Endothelial cell of umbilical vein (primary cell): ENCODE measurements at regions not wholly inside any gene's neighbourhood (a gene's known extent, or its start where the extent isn't known, plus 50 kb on each side); places are given as distances from the start of the nearest gene placed in this dataset.

Experiments used
- BruUV-seq: library from RNA; stranded (reverse); fragments of 400-500 nt; replicated peaks from 2 replicates; lab custom pipeline; 2021; lab: Mats Ljungman, UMichigan
- CTCF ChIA-PET: fragments of 300-600, 350-600 bp; sonication (Branson Sonifier 250); formaldehyde crosslinking; loops from one replicate; lab custom pipeline; 2021; ENCODE audit warnings: antibody characterized with exemption, inconsistent platforms; lab: Charles Lee
- POLR2A ChIA-PET: fragments of 300-600, 350-600 bp; sonication (Branson Sonifier 250); formaldehyde crosslinking; loops from one replicate; lab custom pipeline; 2021; ENCODE audit warnings: antibody characterized with exemption, inconsistent platforms; lab: Charles Lee
- DNase-seq: peaks from one replicate; pipeline ENCODE4 v3.0.0-alpha.2; 2011; ENCODE audit warnings: low read depth, low spot score
- FAIRE-seq: peaks from 2 replicates; lab custom pipeline; 2011; peaks lifted over from hg19 to GRCh38; lab: Jason Lieb, UNC
- H2AFZ ChIP-seq: 2 replicates; pipeline ENCODE4 v1.6.0; 2012; ENCODE audit warnings: low read depth, low read length, control low read depth, inconsistent platforms
- H3K27ac ChIP-seq: 2 replicates; pipeline ENCODE4 v1.5.1; 2011; ENCODE audit warnings: low read depth, mild to moderate bottlenecking, control low read depth, low read length, moderate library complexity; ENCODE audit not compliant: insufficient read depth
- H3K27me3 ChIP-seq, 2 experiments: 2 replicates each; pipeline versions ENCODE4 v1.6.0 to v1.6.1; 2011; ENCODE audit warnings: low read length in 2 of 2, mixed read lengths in 1 of 2; ENCODE audit not compliant: control insufficient read depth in 2 of 2, insufficient read depth in 2 of 2
- H3K36me3 ChIP-seq, 2 experiments: 2 replicates in 1 of 2; 3 replicates in 1 of 2; pipeline ENCODE4 v1.5.1; 2011; ENCODE audit warnings: low read length in 2 of 2, mild to moderate bottlenecking in 1 of 2, moderate library complexity in 1 of 2; ENCODE audit not compliant: control insufficient read depth in 2 of 2, insufficient read depth in 2 of 2; ENCODE audit errors: extremely low read depth in 1 of 2
- H3K4me1 ChIP-seq: 3 replicates; pipeline ENCODE4 v1.5.1; 2011; ENCODE audit warnings: mild to moderate bottlenecking, low read length; ENCODE audit not compliant: control insufficient read depth, insufficient read depth; ENCODE audit errors: extremely low read depth
- H3K4me2 ChIP-seq: 2 replicates; pipeline ENCODE4 v1.6.1; 2011; ENCODE audit warnings: low read length, control low read depth, mixed read lengths; ENCODE audit not compliant: insufficient read depth
- H3K4me3 ChIP-seq, 3 experiments: fragments of 200-600 bp in 1 of 3; sonication (generic), shearing (Covaris generic) in 1 of 3; replicated peaks in 1 of 3; 2 replicates each; pipeline ENCODE4 v1.5.1; 2011 to 2016; ENCODE audit warnings: control low read depth in 3 of 3, low read length in 3 of 3, mild to moderate bottlenecking in 2 of 3, inconsistent platforms in 1 of 3, low read depth in 1 of 3, moderate library complexity in 1 of 3; ENCODE audit not compliant: insufficient read depth in 1 of 3
- H3K79me2 ChIP-seq: 2 replicates; pipeline ENCODE4 v1.6.0; 2012; ENCODE audit warnings: low read length, inconsistent platforms; ENCODE audit not compliant: control insufficient read depth, insufficient read depth
- H3K9ac ChIP-seq: replicated peaks from 2 replicates; pipeline ENCODE3; 2011; ENCODE audit warnings: low read length, control low read depth; ENCODE audit not compliant: insufficient read depth; ENCODE audit errors: extremely low read depth
- H3K9me1 ChIP-seq: replicated peaks from 3 replicates; pipeline ENCODE4 v1.6.0; 2011; ENCODE audit warnings: mild to moderate bottlenecking, low read length; ENCODE audit not compliant: control insufficient read depth, insufficient read depth; ENCODE audit errors: extremely low read depth
- H3K9me3 ChIP-seq: replicated peaks from 2 replicates; pipeline ENCODE4 v1.5.1; 2012; ENCODE audit warnings: low read length, inconsistent platforms; ENCODE audit not compliant: control insufficient read depth, insufficient read depth
- H4K20me1 ChIP-seq: replicated peaks from 2 replicates; pipeline ENCODE3; 2011; ENCODE audit warnings: mild to moderate bottlenecking, low read length; ENCODE audit not compliant: control insufficient read depth, insufficient read depth; ENCODE audit errors: extremely low read depth
- CTCF ChIP-seq, 2 donors: IDR thresholded peaks; 1 replicate in 1 of 2; 2 replicates in 1 of 2; pipeline ENCODE4 v1.5.1; 2011; ENCODE audit warnings: low read length in 2 of 2, mild to moderate bottlenecking in 2 of 2, moderate library complexity in 2 of 2, control low read depth in 1 of 2, inconsistent platforms in 1 of 2, low read depth in 1 of 2; ENCODE audit not compliant: insufficient read depth in 1 of 2; ENCODE audit errors: extremely low read depth in 1 of 2
- EZH2 ChIP-seq: IDR thresholded peaks from 2 replicates; pipeline ENCODE4 v1.6.1; 2012; ENCODE audit warnings: borderline replicate concordance, low read depth, mild to moderate bottlenecking, moderate library complexity, low read length, inconsistent platforms; ENCODE audit not compliant: severe bottlenecking
- FOS ChIP-seq: IDR thresholded peaks from 2 replicates; pipeline ENCODE4 v1.6.1; 2011; ENCODE audit warnings: mild to moderate bottlenecking, low read length, moderate library complexity, borderline replicate concordance; ENCODE audit not compliant: insufficient read depth
- GATA2 ChIP-seq: IDR thresholded peaks from 2 replicates; pipeline ENCODE4 v1.7.0; 2011; ENCODE audit warnings: low read depth, mild to moderate bottlenecking, moderate library complexity, mixed read lengths, low read length; ENCODE audit not compliant: insufficient read length, insufficient read depth
- JUN ChIP-seq: IDR thresholded peaks from 2 replicates; pipeline ENCODE4 v1.6.1; 2011; ENCODE audit warnings: borderline replicate concordance, low read depth; ENCODE audit not compliant: insufficient read length, insufficient read depth
- MAX ChIP-seq: IDR thresholded peaks from 2 replicates; pipeline ENCODE4 v1.6.1; 2011; ENCODE audit not compliant: insufficient read depth, insufficient read length
- MYC ChIP-seq: IDR thresholded peaks from one replicate; pipeline ENCODE4 v1.6.1; 2011; ENCODE audit warnings: mild to moderate bottlenecking, low read depth, low read length
- POLR2A ChIP-seq: IDR thresholded peaks from 2 replicates; pipeline ENCODE4 v1.6.1; 2012; ENCODE audit warnings: low read depth, mild to moderate bottlenecking, control low read depth, low read length
- POLR2AphosphoS5 ChIP-seq: IDR thresholded peaks from 2 replicates; pipeline ENCODE4 v1.6.1; 2012; ENCODE audit warnings: low read depth, mild to moderate bottlenecking, control low read depth, low read length, moderate library complexity; ENCODE audit not compliant: insufficient read depth
- dilution Hi-C: fragments of 300-500 bp; cut with MboI; formaldehyde crosslinking; loops from one replicate; pipeline ENCODE4 v1.15.0; 2019; ENCODE audit warnings: low sequenced_read_pairs; ENCODE audit not compliant: extremely low pct_ligation_motif_present
- intact Hi-C: fragments of 100-400 bp; cut with micrococcal nuclease; formaldehyde crosslinking; loops from one replicate; pipeline ENCODE4 v1.10.0; 2022

GRCh38 chr4:56086561-56086960 lies 137.8 kb downstream of the CEP135 start:
- DNase-seq (no peak), FAIRE-seq (no peak)
- Histone ChIP-seq H3K4me2 (no peak overlapping the region), H3K9ac (no peak overlapping the region), H4K20me1 (no peaks in the 10 kb centered on the region), H3K36me3 (no peaks in the 10 kb centered on the region), H3K9me3 (no peaks in the 10 kb centered on the region), H2AFZ (no peak overlapping the region), H3K9me1 (no peaks in the 10 kb centered on the region), H3K4me1 (peaks cover 2% of the 10 kb centered on the region), H3K27me3 (no peaks in the 10 kb centered on the region), H3K79me2 (no peaks in the 10 kb centered on the region), H3K27ac (no peak overlapping the region), H3K4me3 (no peak overlapping the region)
- POLR2A ChIA-PET: no interaction called here
- TF ChIP-seq CTCF (IDR thresholded peaks at IDR 0.05; ENCODE audit: extremely low read depth in 1 of 2, insufficient read depth in 1 of 2, low read depth in 1 of 2, low read length in 2 of 2): no peak
- TF ChIP-seq GATA2: no peak
- no peak for TF ChIP-seq POLR2A
- no peak for TF ChIP-seq FOS
- TF ChIP-seq POLR2AphosphoS5: no peak
- no peak for TF ChIP-seq MYC
- TF ChIP-seq MAX: no peak
- TF ChIP-seq EZH2: no peak
- no peak for TF ChIP-seq JUN
- dilution Hi-C loops (no loop called here), intact Hi-C loops (no loop called here)
- no TSS peak for BruUV-seq
- CTCF ChIA-PET: interaction anchor here (1.4 kb wide), 1 partner anchor 10 kb away, joined by 3 read pairs; no protein-coding TSS in a partner anchor
